A673 (cell line): ENCODE measurements at regions not wholly inside any gene's neighbourhood (a gene's known extent, or its start where the extent isn't known, plus 50 kb on each side); places are given as distances from the start of the nearest gene placed in this dataset.

Experiments used
- CTCF ChIP-seq: fragments of 300-800, 200-600 bp; sonication (generic); conservative IDR thresholded peaks from 2 replicates; pipeline ENCODE4 v1.5.1; 2017; ENCODE audit warnings: low read depth, mild to moderate bottlenecking, antibody characterized with exemption, low read length, moderate library complexity, mixed read lengths
- EZH2 ChIP-seq: fragments of 200-600 bp; sonication (generic); IDR thresholded peaks from 2 replicates; pipeline ENCODE4 v1.6.1; 2017; ENCODE audit warnings: borderline replicate concordance, low read depth, mild to moderate bottlenecking, mixed read lengths, antibody characterized with exemption, low read length; ENCODE audit not compliant: poor library complexity, severe bottlenecking

- no peak for TF ChIP-seq CTCF
- TF ChIP-seq EZH2: no peak
Measured at GRCh38 chr20:24866742-24867141, 82.3 kb upstream of the CST7 start.
